ENCODE measurements at regions not wholly inside any gene's neighbourhood (a gene's known extent, or its start where the extent isn't known, plus 50 kb on each side); places are given as distances from the start of the nearest gene placed in this dataset.

DNA sequence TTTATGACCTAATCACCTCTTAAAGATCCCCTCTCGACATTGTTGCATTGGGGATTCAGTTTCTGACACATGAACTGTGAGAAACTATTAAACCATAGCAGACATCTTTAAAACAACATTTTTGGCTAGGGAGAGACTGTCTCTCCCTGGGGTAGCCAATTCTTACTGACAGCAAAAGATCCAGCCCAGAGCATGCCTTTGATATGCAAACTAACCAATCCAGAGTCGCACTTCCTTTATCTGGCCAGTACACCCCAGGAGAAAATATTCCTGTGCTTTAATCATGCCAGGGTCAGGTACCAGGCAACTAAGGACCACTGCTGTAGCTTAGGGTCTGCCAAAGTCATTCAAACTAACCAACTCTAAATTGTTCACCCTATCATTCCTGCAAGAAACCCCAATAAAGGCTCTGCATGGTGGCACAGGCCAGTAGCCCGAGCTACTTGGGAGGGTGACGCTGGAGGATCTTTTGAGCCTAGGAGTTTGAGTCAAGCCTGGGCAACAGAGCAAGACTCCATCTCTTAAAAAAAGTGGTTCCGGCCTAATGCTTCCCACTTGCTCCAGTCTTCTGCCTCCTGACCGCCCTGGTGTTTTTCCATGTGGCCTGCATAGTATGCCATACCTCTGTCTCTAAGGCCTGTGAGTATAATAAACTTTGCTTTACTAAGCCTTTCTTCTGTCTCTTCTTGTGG is 62.3 kb upstream of the DAPK1 start:
- in situ Hi-C loops (cut with HindIII; ENCODE audit: low sequenced_read_pairs), result no loop called here

- in situ Hi-C loops (cut with HindIII; ENCODE audit: low sequenced_read_pairs), result no loop called here
Observed at GRCh38 chr9:87436716-87437115, 61.0 kb upstream of the DAPK1 start.

GRCh38 chr9:87437966-87438365 is 59.7 kb upstream of the DAPK1 start:
- in situ Hi-C loops (cut with HindIII; ENCODE audit: low sequenced_read_pairs), result no loop called here

GRCh38 chr9:87441251-87441650 is 56.4 kb upstream of the DAPK1 start:
- in situ Hi-C loops (cut with HindIII; ENCODE audit: low sequenced_read_pairs), result no loop called here

DNA sequence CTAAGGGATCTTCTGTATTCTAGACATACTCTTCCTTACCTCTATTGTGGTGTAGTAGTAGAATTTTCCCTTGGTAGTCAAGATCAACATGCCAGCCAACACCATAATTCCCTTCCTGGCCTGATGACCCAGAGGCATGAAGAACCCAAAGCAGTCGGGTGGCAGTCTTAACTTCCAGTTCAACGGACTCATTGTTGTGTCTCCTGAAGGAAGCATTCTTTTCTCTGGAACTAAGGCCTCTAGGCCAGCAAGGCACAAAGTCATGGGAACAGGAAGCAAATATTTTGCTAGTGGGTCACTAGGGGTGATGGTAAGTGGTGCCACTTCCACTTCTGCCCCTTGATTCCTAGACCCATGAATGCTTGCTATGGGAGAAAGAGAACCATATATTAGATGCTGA is 55.2 kb upstream of the DAPK1 start:
- in situ Hi-C loops (cut with HindIII; ENCODE audit: low sequenced_read_pairs), result no loop called here

DNA sequence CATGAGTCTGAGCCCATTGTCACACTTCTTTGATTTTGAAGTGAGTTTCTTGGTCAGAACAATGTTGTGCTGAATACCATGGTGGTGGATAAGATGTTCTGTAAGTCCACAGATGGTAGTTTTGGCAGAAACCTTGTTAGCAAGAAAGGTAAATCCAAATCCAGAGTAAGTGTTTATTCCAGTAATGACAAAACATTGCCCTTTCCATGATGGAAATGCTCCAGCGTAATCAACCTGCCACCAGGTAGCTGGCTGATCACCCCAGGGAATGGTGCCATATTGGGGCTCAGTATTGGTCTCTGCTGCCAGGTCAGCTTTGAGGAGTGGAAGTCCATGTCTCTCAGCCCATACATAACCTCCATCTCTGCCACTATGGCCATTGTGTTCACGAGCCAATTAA is 54.7 kb upstream of the DAPK1 start:
- in situ Hi-C loops (cut with HindIII; ENCODE audit: low sequenced_read_pairs), result no loop called here

- in situ Hi-C loops (cut with HindIII; ENCODE audit: low sequenced_read_pairs), result no loop called here
Observed at GRCh38 chr9:87443461-87443860, 54.2 kb upstream of the DAPK1 start.

DNA sequence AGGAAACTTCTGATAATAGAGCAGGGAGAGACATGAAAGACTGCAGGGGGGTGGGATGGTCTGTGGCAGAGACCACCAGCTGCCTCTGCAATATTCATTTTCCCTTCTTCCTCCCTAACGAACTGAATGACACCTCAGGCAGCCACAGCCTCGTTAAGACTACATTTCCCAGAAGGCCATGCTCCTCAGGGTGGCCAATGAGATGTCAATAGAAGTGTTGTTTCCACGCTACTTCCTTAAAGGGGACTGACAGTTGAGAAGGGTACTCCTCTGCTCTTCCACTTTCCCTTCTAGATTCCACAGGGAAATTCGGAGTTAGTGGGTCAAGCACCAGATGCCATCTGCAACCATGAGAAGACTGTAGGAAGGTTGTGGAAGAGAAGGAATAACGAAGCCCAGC is 52.0 kb upstream of the DAPK1 start:
- in situ Hi-C loops (cut with HindIII; ENCODE audit: low sequenced_read_pairs), result no loop called here

DNA sequence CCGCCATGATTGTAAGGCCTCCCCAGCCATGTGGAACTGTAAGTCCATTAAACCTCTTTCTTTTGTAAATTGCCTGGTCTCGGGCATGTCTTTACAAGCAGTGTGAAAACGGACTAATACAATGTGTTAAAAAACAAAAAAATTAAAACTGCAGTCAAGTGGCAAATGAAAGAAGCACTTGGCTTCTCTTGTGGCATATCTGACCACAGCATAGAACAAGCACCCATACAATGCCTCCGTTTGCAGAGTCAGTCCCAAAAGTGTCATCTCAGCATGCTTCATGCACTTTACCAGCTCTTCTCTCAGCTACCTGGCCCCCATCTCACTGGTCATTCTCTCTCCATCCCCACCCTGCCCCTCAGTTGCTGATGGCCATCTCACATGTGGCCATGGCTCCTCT is 51.1 kb upstream of the DAPK1 start:
- in situ Hi-C loops (cut with HindIII; ENCODE audit: low sequenced_read_pairs), result no loop called here

DNA sequence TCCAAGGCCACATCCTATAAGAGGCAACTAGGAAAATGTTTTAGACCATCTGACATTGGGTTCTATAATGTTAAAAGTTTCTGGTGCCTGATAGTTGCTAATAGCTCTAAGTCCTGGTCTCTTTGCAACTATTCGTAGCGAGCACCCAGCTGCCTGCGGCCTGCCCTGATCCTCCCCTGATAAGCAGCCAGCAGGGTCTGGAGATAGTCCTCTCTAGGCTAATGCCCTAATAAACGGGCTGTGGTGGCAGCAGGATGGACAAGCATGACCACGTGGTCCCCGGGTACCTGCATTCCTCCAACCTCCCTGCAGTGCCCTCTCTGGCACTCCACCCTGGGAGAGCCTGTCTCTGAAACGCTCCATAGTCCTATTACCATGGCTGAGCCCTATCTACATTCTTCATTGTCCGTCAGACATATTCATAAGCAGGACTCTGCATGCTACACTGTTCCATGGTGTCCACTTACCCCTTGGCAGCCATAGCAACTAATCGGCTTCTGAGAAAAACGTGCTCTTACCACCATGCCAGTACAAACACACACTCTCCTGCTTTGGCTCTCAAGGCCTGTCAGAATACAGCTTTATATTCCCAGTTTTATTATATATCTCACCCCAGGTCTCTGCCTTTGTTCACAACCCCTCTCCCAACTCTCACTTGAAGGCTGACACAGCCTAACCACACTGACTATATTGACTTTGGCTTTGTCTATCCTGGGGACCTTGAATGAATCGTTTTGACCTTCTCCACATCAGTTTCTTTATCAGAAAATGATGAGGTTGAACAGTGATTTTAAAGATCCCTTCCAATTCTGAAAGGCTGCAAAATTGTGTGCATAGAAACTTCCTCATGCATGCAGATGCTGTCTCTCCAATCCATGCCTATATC is 49.9 kb upstream of the DAPK1 start:
- in situ Hi-C loops (cut with HindIII; ENCODE audit: low sequenced_read_pairs), result no loop called here

All from DLD1 (cell line).